GM23338 (cell line): ENCODE measurements at regions not wholly inside any gene's neighbourhood (a gene's known extent, or its start where the extent isn't known, plus 50 kb on each side); places are given as distances from the start of the nearest gene placed in this dataset.

Experiments used
- ATAC-seq: fragments of 200-7000 bp; cut with Tn5 transposase; 3 replicates; pipeline ENCODE4 v1.9.1; 2020
- DNase-seq: peaks from one replicate; pipeline ENCODE4 v3.0.0-alpha.2; 2015; ENCODE audit warnings: low spot score
- H2AFZ ChIP-seq: fragments of 200-600 bp; sonication (generic); 2 replicates; pipeline ENCODE4 v1.8.0; 2016; ENCODE audit warnings: antibody characterized with exemption, mild to moderate bottlenecking, moderate library complexity
- H3F3A ChIP-seq: fragments of 200-600 bp; sonication (generic); replicated peaks from 2 replicates; pipeline ENCODE4 v1.8.0; 2017; ENCODE audit warnings: antibody characterized with exemption, mixed run types, low read depth
- H3K27ac ChIP-seq: fragments of 200-600 bp; sonication (generic); 2 replicates; pipeline ENCODE4 v1.6.1; 2016; ENCODE audit warnings: low read depth
- H3K27me3 ChIP-seq: fragments of 200-600 bp; sonication (generic); 2 replicates; pipeline ENCODE4 v1.8.0; 2016; ENCODE audit warnings: mild to moderate bottlenecking, mixed run types, moderate library complexity; ENCODE audit not compliant: insufficient read depth
- H3K36me3 ChIP-seq: fragments of 200-600 bp; sonication (generic); 2 replicates; pipeline ENCODE4 v1.8.0; 2016; ENCODE audit warnings: mild to moderate bottlenecking; ENCODE audit not compliant: insufficient read depth
- H3K4me1 ChIP-seq: fragments of 200-600 bp; sonication (generic); 2 replicates; pipeline ENCODE4 v1.8.0; 2016; ENCODE audit warnings: mild to moderate bottlenecking, moderate library complexity; ENCODE audit not compliant: insufficient read depth
- H3K4me2 ChIP-seq: fragments of 200-600 bp; sonication (generic); 2 replicates; pipeline ENCODE4 v1.7.1; 2017; ENCODE audit warnings: mixed run types
- H3K4me3 ChIP-seq: fragments of 200-600 bp; sonication (generic); 2 replicates; pipeline ENCODE4 v1.6.1; 2016; ENCODE audit warnings: mixed run types
- H3K79me2 ChIP-seq: fragments of 200-600 bp; sonication (generic); replicated peaks from 2 replicates; pipeline ENCODE4 v1.8.0; 2017; ENCODE audit warnings: mild to moderate bottlenecking; ENCODE audit not compliant: insufficient read depth
- H3K9me2 ChIP-seq: fragments of 200-600 bp; sonication (generic); 2 replicates; pipeline ENCODE4 v1.8.0; 2017; ENCODE audit not compliant: insufficient read depth
- H4K20me1 ChIP-seq: fragments of 200-600 bp; sonication (generic); replicated peaks from 2 replicates; pipeline ENCODE4 v1.8.0; 2017; ENCODE audit warnings: mild to moderate bottlenecking; ENCODE audit not compliant: insufficient read depth
- H3K27ac Mint-ChIP-seq: 2 replicates; pipeline ENCODE4 v1.8.0; 2020; ENCODE audit warnings: inconsistent platforms, mild to moderate bottlenecking, moderate library complexity, mixed read lengths
- H3K27me3 Mint-ChIP-seq: 3 replicates; pipeline ENCODE4 v1.8.0; 2022; ENCODE audit warnings: low read depth, mild to moderate bottlenecking, moderate library complexity, mixed read lengths, inconsistent platforms; ENCODE audit not compliant: insufficient read depth, poor library complexity
- H3K36me3 Mint-ChIP-seq: 3 replicates; pipeline ENCODE4 v1.8.0; 2021; ENCODE audit warnings: low read depth, mild to moderate bottlenecking, inconsistent platforms, moderate library complexity, mixed read lengths
- H3K4me1 Mint-ChIP-seq: 3 replicates; pipeline ENCODE4 v1.8.0; 2020; ENCODE audit warnings: mild to moderate bottlenecking, inconsistent platforms, mixed read lengths
- H3K4me3 Mint-ChIP-seq: 3 replicates; pipeline ENCODE4 v1.8.0; 2021; ENCODE audit warnings: moderate library complexity, mild to moderate bottlenecking, inconsistent platforms, mixed read lengths
- H3K9me3 Mint-ChIP-seq: 3 replicates; pipeline ENCODE4 v1.8.0; 2020; ENCODE audit warnings: moderate library complexity, mild to moderate bottlenecking, inconsistent platforms, mixed read lengths
- CREB1 ChIP-seq: fragments of 250-450 bp; sonication (Bioruptor Pico); IDR thresholded peaks from 2 replicates; pipeline ENCODE4 v1.5.0; 2020; ENCODE audit warnings: low read depth, mild to moderate bottlenecking, moderate library complexity
- CTCF ChIP-seq, 2 experiments: fragments of 200-600 bp in 1 of 2; sonication (generic) in 1 of 2; conservative IDR thresholded peaks; 2 replicates each; pipeline versions ENCODE4 v1.5.1 to v1.6.1; 2016 to 2017; ENCODE audit warnings: antibody characterized with exemption in 2 of 2, low read depth in 2 of 2, mild to moderate bottlenecking in 2 of 2, moderate library complexity in 1 of 2
- ETS1 ChIP-seq: IDR thresholded peaks from 2 replicates; pipeline ENCODE4 v1.6.1; 2016; ENCODE audit warnings: antibody characterized with exemption
- EZH2 ChIP-seq: fragments of 200-600 bp; sonication (generic); IDR thresholded peaks from one replicate; pipeline ENCODE4 v1.8.0; 2017; ENCODE audit warnings: antibody characterized with exemption, mild to moderate bottlenecking, low read depth; ENCODE audit not compliant: unreplicated experiment
- EZH2phosphoT487 ChIP-seq: fragments of 200-600 bp; sonication (generic); IDR thresholded peaks from one replicate; pipeline ENCODE4 v1.8.1; 2018; ENCODE audit warnings: antibody characterized with exemption; ENCODE audit not compliant: unreplicated experiment
- JUNB ChIP-seq: IDR thresholded peaks from one replicate; pipeline ENCODE4 v1.6.1; 2016; ENCODE audit warnings: antibody characterized with exemption; ENCODE audit not compliant: unreplicated experiment
- NANOG ChIP-seq: IDR thresholded peaks from 2 replicates; pipeline ENCODE4 v1.6.1; 2016; ENCODE audit warnings: antibody characterized with exemption, borderline replicate concordance
- POLR2AphosphoS5 ChIP-seq: IDR thresholded peaks from 2 replicates; pipeline ENCODE4 v1.6.1; 2016; ENCODE audit warnings: antibody characterized with exemption, low read depth
- REST ChIP-seq: IDR thresholded peaks from one replicate; pipeline ENCODE4 v1.6.1; 2018; ENCODE audit warnings: antibody characterized with exemption; ENCODE audit not compliant: unreplicated experiment
- STAT1 ChIP-seq: IDR thresholded peaks from one replicate; pipeline ENCODE4 v1.6.1; 2016; ENCODE audit warnings: antibody characterized with exemption; ENCODE audit not compliant: unreplicated experiment
- ZNF114 ChIP-seq: fragments of 250-450 bp; sonication (Bioruptor Pico); IDR thresholded peaks from 2 replicates; pipeline ENCODE4 v1.5.0; 2020; ENCODE audit warnings: mild to moderate bottlenecking, moderate library complexity
- ZNF331 ChIP-seq: fragments of 250-450 bp; sonication (Bioruptor Pico); IDR thresholded peaks from 2 replicates; pipeline ENCODE4 v1.5.0; 2020; ENCODE audit warnings: low read depth, mild to moderate bottlenecking, moderate library complexity
- ZNF462 ChIP-seq: fragments of 250-450 bp; sonication (Bioruptor Pico); IDR thresholded peaks from 2 replicates; pipeline ENCODE4 v1.5.0; 2020; ENCODE audit warnings: mild to moderate bottlenecking, moderate library complexity

GRCh38 chr5:167283691-167284090, 1007.8 kb upstream of the WWC1 start:
- DNase-seq, result no peak
- Histone ChIP-seq H4K20me1 (no peaks in the 10 kb centered on the region), H3K27me3 (no peaks in the 10 kb centered on the region), H3K4me2 (no peak overlapping the region), H3F3A (no peaks in the 10 kb centered on the region), H3K9me2 (peaks cover 5% of the 10 kb centered on the region; the same call in 1 of the 2 replicates), H2AFZ (no peak overlapping the region), H3K36me3 (no peaks in the 10 kb centered on the region), H3K79me2 (no peaks in the 10 kb centered on the region), H3K4me1 (no peaks in the 10 kb centered on the region), H3K4me3 (no peak overlapping the region), H3K27ac (no peak overlapping the region)
- no peak for ATAC-seq
- Mint-ChIP-seq H3K4me3 (no peak overlapping the region), H3K36me3 (no peaks in the 10 kb centered on the region), H3K9me3 (no peaks in the 10 kb centered on the region), H3K27ac (no peak overlapping the region), H3K27me3 (peaks cover 2% of the 10 kb centered on the region), H3K4me1 (peaks cover 14% of the 10 kb centered on the region)
- no peak for TF ChIP-seq JUNB
- TF ChIP-seq ZNF114, result no peak
- no peak for TF ChIP-seq NANOG
- TF ChIP-seq ZNF331 (CRISPR knock-in tag), result no peak
- no peak for TF ChIP-seq REST
- no peak for TF ChIP-seq POLR2AphosphoS5
- no peak for TF ChIP-seq EZH2phosphoT487
- TF ChIP-seq CTCF (conservative IDR thresholded peaks at IDR 0.05; ENCODE audit: low read depth in 2 of 2), result no peak
- TF ChIP-seq CREB1 (CRISPR knock-in tag), result no peak
- TF ChIP-seq ZNF462 (CRISPR knock-in tag), result no peak
- no peak for TF ChIP-seq STAT1
- TF ChIP-seq ETS1, result no peak
- TF ChIP-seq EZH2, result no peak
